Endodermal cell (in vitro differentiated cells): ENCODE measurements at regions not wholly inside any gene's neighbourhood (a gene's known extent, or its start where the extent isn't known, plus 50 kb on each side); places are given as distances from the start of the nearest gene placed in this dataset.

ENCODE experiments used
- DNase-seq: peaks from one replicate; pipeline ENCODE4 v3.0.0-alpha.2; 2017
- H3K27ac ChIP-seq: 2 replicates; pipeline ENCODE4 v1.5.1; 2013; ENCODE audit warnings: mild to moderate bottlenecking, low read depth, low read length, moderate library complexity
- H3K27me3 ChIP-seq: 2 replicates; pipeline ENCODE4 v1.6.1; 2013; ENCODE audit warnings: mild to moderate bottlenecking, low read length, moderate library complexity; ENCODE audit not compliant: insufficient read depth, control insufficient read depth, poor library complexity, severe bottlenecking
- H3K36me3 ChIP-seq: 2 replicates; pipeline ENCODE4 v1.7.0; 2013; ENCODE audit warnings: mild to moderate bottlenecking, low read length, moderate library complexity; ENCODE audit not compliant: control insufficient read depth, insufficient read depth
- H3K4me1 ChIP-seq: one replicate; pipeline ENCODE4 v1.7.0; 2013; ENCODE audit warnings: low read length; ENCODE audit not compliant: control insufficient read depth, insufficient read depth
- H3K4me3 ChIP-seq: 2 replicates; pipeline ENCODE4 v1.5.1; 2013; ENCODE audit warnings: mild to moderate bottlenecking, low read length, moderate library complexity
- H3K9ac ChIP-seq: 2 replicates; pipeline ENCODE4 v1.6.1; 2013; ENCODE audit warnings: mild to moderate bottlenecking, low read length, moderate library complexity; ENCODE audit not compliant: poor library complexity, severe bottlenecking; ENCODE audit errors: extremely low read depth
- H3K9me3 ChIP-seq: 2 replicates; pipeline ENCODE4 v1.6.1; 2013; ENCODE audit warnings: mild to moderate bottlenecking, low read length, moderate library complexity; ENCODE audit not compliant: control insufficient read depth
- H3K27ac Mint-ChIP-seq: 2 replicates; pipeline ENCODE4 v1.8.0; 2020; ENCODE audit warnings: mixed read lengths
- H3K27me3 Mint-ChIP-seq: 2 replicates; pipeline ENCODE4 v1.8.0; 2021; ENCODE audit warnings: mild to moderate bottlenecking, mixed read lengths; ENCODE audit not compliant: insufficient read depth
- H3K36me3 Mint-ChIP-seq: 2 replicates; pipeline ENCODE4 v1.8.0; 2020; ENCODE audit warnings: low read depth, mixed read lengths
- H3K4me1 Mint-ChIP-seq: 2 replicates; pipeline ENCODE4 v1.8.0; 2020; ENCODE audit warnings: mixed read lengths
- H3K4me3 Mint-ChIP-seq: 2 replicates; pipeline ENCODE4 v1.8.0; 2020; ENCODE audit warnings: mild to moderate bottlenecking, moderate library complexity, mixed read lengths
- H3K9me3 Mint-ChIP-seq: 2 replicates; pipeline ENCODE4 v1.8.0; 2020; ENCODE audit warnings: mild to moderate bottlenecking, mixed read lengths
- WGBS, 2 experiments: methylation state at CpG; one replicate each; pipeline versions ENCODE4 v1.1.5 to v1.1.7; 2013; ENCODE audit warnings: missing lambda C conversion rate in 2 of 2, mixed read lengths in 1 of 2; ENCODE audit not compliant: insufficient coverage in 1 of 2, insufficient read length in 1 of 2; 5-methylcytosine and 5-hydroxymethylcytosine counted together
- TF ChIP-seq, protein P1 (sequence below): fragments of 200-600 bp; sonication (generic); conservative IDR thresholded peaks from 2 replicates; pipeline ENCODE4 v1.5.0; 2021; ENCODE audit warnings: antibody characterized with exemption, mild to moderate bottlenecking

DNA sequence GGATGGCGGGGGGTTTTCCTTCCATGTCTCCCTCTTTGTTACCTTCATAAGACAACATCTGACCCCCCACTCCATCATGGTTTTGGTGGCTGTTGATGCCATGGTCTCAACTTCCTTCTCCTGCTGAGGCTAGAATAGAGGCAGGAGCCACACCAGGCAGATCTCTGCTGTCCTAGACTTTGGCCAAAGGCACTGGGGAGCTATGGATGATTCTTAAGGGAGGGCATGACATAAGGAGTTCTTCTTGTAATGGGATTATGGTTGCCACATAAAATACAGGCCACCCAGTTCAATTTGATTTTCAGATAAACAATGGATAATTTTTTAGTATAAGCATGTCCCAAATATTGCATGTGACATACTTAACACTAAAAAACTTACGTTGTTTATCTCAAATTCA is 52.2 kb upstream of the IER5L start:
- Histone ChIP-seq H3K27me3 (no peaks in the 10 kb centered on the region), H3K4me1 (no peaks in the 10 kb centered on the region), H3K9me3 (no peaks in the 10 kb centered on the region), H3K9ac (no peak overlapping the region), H3K36me3 (no peaks in the 10 kb centered on the region), H3K4me3 (no peak overlapping the region), H3K27ac (no peak overlapping the region)
- no peaks in the 10 kb centered on the region for H3K9me3 Mint-ChIP-seq
- peaks cover 5% of the 10 kb centered on the region for H3K4me1 Mint-ChIP-seq
- H3K4me3 Mint-ChIP-seq = no peak overlapping the region
- no peaks in the 10 kb centered on the region for H3K27me3 Mint-ChIP-seq
- peaks cover 4% of the 10 kb centered on the region for H3K36me3 Mint-ChIP-seq
- TF ChIP-seq, protein P1, sequence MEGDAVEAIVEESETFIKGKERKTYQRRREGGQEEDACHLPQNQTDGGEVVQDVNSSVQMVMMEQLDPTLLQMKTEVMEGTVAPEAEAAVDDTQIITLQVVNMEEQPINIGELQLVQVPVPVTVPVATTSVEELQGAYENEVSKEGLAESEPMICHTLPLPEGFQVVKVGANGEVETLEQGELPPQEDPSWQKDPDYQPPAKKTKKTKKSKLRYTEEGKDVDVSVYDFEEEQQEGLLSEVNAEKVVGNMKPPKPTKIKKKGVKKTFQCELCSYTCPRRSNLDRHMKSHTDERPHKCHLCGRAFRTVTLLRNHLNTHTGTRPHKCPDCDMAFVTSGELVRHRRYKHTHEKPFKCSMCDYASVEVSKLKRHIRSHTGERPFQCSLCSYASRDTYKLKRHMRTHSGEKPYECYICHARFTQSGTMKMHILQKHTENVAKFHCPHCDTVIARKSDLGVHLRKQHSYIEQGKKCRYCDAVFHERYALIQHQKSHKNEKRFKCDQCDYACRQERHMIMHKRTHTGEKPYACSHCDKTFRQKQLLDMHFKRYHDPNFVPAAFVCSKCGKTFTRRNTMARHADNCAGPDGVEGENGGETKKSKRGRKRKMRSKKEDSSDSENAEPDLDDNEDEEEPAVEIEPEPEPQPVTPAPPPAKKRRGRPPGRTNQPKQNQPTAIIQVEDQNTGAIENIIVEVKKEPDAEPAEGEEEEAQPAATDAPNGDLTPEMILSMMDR = no peak
- no peak overlapping the region for H3K27ac Mint-ChIP-seq
- WGBS, 2 experiments = 100% methylated on average over 1 of the region's 2 CpGs; no CpG with 5 or more reads in 1 of the 2 experiments
- DNase-seq = no peak
